ENCODE measurements at regions not wholly inside any gene's neighbourhood (a gene's known extent, or its start where the extent isn't known, plus 50 kb on each side); places are given as distances from the start of the nearest gene placed in this dataset.

GRCh38 chr7:1290026-1290678, 57.5 kb downstream of the UNCX start:
- no peak for TF ChIP-seq TAF1 (IDR thresholded peaks at IDR 0.05; ENCODE audit: borderline replicate concordance, insufficient read depth, low read length)
- TF ChIP-seq REST (IDR thresholded peaks at IDR 0.05; ENCODE audit: insufficient read depth in 1 of 2, low read depth in 2 of 2, low read length in 2 of 2) = no peak
- TF ChIP-seq POLR2AphosphoS5 (IDR thresholded peaks at IDR 0.05; ENCODE audit: low read depth, low read length) = no peak

DNA sequence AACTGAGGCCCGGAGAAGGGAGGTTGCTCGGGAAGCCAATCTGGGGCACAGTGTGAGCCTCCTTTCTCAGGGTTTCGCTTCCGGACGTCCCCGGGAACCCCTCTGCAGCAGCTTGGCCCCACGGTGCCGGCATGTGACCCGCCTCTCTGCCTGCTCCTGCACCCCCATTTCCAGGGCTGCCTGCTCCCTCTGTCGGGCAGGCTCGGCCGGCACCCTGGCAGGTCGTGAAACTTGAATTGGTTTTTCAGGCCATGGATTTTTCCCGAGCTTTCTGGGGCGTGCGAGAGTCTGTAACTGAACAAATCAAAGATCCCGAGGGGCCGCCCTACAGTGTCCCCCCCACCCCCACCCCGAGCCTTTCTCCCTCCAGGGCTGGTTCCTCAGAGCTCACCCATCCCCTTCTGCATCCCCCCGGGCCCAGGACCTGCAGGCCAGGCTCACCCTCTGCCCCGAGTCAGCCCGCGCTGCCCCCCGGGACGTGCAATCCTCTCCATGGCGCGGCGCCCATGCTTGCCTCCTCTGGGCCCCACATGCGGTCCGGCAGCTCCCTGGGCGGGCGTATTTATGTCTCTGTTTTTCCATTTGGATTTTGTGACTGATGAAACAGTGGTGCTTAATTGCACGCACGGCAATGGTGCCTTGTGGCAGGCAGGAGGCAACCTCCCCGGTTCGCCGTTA, 58.1 kb downstream of the UNCX start:
- TF ChIP-seq REST (IDR thresholded peaks at IDR 0.05; ENCODE audit: insufficient read depth in 1 of 2, low read depth in 2 of 2, low read length in 2 of 2) (no peak), POLR2AphosphoS5 (IDR thresholded peaks at IDR 0.05; ENCODE audit: low read depth, low read length) (no peak), TAF1 (IDR thresholded peaks at IDR 0.05; ENCODE audit: borderline replicate concordance, insufficient read depth, low read length) (no peak), FOXP2 (optimal IDR thresholded peaks at IDR 0.05; ENCODE audit: borderline replicate concordance, extremely low read depth, extremely low read length, insufficient read depth) (no peak), SIN3A (IDR thresholded peaks at IDR 0.05; ENCODE audit: borderline replicate concordance, insufficient read depth, low read length) (no peak)

GRCh38 chr7:1291357-1291689, 58.7 kb downstream of the UNCX start:
- TF ChIP-seq REST (IDR thresholded peaks at IDR 0.05; ENCODE audit: insufficient read depth in 1 of 2, low read depth in 2 of 2, low read length in 2 of 2) (no peak), POLR2AphosphoS5 (IDR thresholded peaks at IDR 0.05; ENCODE audit: low read depth, low read length) (no peak), SIN3A (IDR thresholded peaks at IDR 0.05; ENCODE audit: borderline replicate concordance, insufficient read depth, low read length) (no peak), TAF1 (IDR thresholded peaks at IDR 0.05; ENCODE audit: borderline replicate concordance, insufficient read depth, low read length) (no peak), FOXP2 (optimal IDR thresholded peaks at IDR 0.05; ENCODE audit: borderline replicate concordance, extremely low read depth, extremely low read length, insufficient read depth) (no peak)

GRCh38 chr7:1291845-1292765, 59.4 kb downstream of the UNCX start:
- TF ChIP-seq FOXP2 (optimal IDR thresholded peaks at IDR 0.05; ENCODE audit: borderline replicate concordance, extremely low read depth, extremely low read length, insufficient read depth) (no peak), REST (IDR thresholded peaks at IDR 0.05; ENCODE audit: insufficient read depth in 1 of 2, low read depth in 2 of 2, low read length in 2 of 2) (no peak), POLR2AphosphoS5 (IDR thresholded peaks at IDR 0.05; ENCODE audit: low read depth, low read length) (no peak), SIN3A (IDR thresholded peaks at IDR 0.05; ENCODE audit: borderline replicate concordance, insufficient read depth, low read length) (no peak), TAF1 (IDR thresholded peaks at IDR 0.05; ENCODE audit: borderline replicate concordance, insufficient read depth, low read length) (no peak)
